Fibroblast of peridontal ligament (primary cell): ENCODE measurements at regions not wholly inside any gene's neighbourhood (a gene's known extent, or its start where the extent isn't known, plus 50 kb on each side); places are given as distances from the start of the nearest gene placed in this dataset.

Source experiments
- DNase-seq: peaks from one replicate; pipeline ENCODE4 v3.0.0-alpha.2; 2010; ENCODE audit errors: extremely low read depth

DNA sequence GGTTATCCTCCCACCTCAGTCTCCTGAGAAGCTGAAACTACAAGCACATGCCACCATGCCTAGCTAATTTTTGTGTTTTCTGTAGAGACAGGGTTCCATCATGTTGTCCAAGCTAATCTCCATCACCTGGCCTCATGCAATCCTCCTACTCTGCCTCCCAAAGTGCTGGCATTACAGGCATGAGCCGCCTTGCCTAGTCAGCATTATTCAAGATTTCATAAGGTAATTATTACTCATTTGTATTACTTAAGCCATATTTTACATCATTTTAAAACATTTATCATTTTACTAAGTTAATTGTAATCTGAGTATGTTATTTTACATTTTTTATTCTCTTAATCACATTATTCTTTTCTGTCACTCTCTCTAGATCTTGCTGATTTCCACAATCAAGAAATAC, 1575.6 kb downstream of the NCAM2 start:
- DNase-seq = no peak

DNA sequence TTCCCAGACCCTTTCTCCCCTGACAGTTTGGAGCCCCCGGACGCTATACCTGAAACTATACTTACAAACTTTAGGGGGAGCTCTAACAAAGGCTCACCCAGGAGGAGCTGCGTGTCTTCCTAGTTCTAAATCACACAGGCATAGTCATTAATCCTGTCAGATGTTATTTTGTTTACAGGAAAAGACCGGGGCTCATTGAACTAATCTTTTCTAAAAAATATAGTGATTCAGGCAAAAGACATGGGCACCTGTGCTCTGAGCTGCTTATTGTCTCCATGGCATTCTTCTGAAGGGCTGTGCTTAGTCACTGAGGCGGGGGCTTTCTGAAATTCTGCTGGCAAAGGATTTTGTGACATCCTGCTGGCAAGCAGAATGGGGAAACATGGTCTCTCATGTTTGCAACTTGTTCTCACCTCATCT, 1577.0 kb downstream of the NCAM2 start:
- DNase-seq = no peak

DNA sequence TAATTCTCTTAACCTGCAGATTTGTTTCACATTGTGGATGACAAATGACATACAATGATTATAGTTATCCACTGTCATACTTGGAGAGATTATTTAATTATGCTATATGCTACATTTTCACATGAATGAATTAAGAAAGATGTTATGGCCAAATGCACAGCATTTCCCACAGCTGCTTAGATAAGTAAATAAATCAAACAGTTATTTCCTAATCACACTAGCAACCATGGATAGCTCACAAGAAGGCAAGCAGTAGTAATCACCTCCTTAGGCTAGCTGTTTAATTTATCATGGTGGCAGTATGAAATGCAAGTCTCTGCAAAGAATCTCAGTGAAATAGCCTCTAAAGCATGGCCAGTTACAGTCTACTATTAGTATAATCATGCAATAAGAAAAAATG, 1581.5 kb downstream of the NCAM2 start:
- DNase-seq = no peak

DNA sequence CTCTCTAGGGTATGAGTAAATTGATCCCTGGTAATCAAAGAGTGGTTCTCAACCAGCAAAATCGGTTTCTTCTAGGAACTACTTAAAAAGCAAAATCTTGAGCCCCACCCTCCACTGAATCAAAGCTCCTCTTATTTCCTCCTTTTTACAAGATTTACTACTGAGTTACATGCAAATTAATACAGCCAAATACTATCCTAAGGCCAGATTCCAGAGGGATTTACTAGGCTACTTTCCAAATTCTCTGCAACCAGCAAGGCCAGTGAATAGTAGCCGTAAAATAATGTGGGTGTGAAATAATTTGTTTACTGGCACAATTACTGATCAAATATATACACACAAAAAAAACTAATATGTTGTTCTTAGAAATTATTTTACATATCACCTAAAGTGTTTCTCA, 1583.8 kb downstream of the NCAM2 start:
- DNase-seq = no peak

DNA sequence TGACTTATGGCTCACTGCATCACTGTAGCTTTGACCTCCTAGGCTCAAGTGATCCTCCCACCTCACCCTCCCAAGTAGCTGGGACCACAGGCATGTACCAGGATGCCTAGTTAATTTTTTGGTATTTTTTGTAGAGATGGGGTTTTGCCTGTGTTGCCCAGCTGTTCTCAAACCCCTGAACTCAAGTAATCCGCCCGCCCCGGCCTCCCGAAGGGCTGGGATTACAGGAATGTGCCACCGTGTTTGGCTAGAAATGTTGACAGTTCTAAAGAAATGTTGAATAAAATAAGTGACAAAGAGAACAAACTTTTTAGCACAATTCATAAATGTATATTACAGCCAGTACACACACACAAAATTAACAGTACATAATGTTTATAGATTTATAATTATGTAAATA, 1586.1 kb downstream of the NCAM2 start:
- no peak for DNase-seq

DNA sequence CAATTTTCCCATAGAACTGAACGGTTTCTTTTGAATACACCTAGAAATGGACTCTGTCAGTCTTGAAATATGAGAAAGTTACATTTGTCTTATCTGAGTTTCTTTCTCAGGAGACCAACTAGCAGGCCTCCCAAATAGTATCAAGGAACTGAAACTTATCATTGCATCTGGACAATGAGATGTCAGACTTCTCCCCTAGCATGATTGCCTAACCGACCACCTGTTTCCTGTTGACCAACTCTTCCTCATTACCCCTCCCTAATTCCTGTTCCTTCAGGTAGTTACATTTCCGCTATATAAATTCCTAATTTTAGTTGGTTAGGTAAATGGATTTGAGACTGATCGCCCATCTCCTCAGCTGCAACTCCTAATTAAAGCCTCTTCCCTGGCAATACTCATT, 1587.3 kb downstream of the NCAM2 start:
- no peak for DNase-seq

DNA sequence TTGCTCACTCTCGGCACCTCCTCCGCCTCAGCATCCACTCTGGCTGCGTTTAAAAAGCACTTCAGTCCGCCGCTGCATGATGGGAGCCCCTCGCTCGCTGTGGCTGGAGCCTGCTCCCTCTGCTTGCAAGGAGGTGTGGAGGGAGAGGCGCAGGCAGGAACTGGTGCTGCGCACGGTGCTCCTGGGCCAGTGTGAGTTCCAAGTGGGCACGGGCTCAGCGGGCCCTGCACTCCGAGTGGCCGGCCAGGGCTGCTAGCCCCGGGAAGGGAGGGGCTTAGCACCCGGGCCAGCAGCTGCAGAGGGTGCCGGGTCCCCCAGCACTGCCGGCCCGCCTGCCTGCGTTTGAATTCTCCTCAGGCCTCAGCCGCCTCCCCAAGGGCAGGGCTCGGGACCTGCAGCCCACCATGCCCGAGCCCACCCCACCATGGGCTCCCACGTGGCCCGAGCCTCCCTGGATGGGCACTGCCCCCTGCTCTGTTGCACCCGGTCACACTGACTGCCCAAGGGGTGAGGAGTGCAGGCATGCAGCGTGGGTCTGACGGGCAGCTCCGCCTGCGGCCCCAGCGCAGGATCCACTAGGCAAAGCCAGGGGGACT, 1599.5 kb downstream of the NCAM2 start:
- DNase-seq = no peak

DNA sequence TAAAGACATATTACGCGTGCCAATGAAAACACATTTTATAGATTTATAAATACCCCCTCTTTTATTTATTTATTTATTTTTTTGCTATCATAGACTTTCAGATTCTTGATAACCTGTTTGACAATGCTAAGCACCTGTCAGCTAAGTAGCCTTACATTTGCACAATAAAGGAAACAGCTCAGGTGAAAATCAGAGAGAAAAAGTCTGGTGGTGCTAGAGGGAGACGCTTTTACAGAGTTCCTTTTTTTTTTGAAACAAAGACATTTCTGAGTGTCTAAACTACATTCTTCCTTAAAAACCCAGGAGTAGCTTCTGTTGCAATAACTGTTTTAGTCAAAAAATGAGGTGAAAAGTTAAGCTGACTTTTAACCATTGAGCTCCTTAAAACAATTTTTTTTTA, 1611.6 kb downstream of the NCAM2 start:
- DNase-seq = no peak

DNA sequence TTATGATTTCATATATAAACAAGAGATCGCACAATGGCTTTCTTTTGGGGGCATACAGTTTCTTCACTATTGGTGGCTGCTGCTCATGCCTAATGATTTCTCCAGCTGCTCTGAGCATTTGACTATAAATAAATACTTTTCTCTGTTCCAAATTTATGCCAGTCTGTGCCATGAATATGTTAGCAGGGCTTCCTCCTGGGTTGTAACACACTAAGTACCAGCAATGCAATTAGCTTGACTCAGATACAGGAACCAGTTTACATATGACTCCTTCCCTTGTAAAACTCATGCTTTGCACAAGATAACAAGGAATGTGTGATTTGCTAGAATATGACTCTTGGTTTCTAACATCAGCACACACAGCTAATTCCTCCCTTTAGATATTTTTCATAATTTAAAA, 1629.7 kb downstream of the NCAM2 start:
- no peak for DNase-seq

DNA sequence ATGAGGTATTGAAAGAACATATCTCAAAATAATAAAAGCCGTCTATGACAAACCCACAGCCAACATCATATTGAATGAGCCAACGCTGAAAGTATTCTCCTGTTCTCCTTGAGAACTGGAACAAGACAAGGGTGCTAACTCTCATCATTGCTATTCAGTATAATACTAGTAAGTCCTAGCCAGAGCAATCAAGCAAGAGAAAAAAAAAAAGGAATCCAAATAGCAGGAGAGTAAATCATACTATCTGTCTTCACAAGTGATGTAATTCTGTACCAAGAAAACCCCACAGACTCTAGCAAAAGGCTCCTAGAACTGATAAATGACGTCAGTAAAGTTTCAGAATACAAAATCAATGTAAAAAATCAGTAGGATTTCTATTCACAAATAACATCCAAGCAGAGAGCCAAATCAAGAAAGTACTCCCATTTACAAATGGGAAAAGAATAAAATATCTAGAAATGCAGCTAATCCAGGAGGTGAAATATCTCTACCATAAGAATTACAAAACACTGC, 1632.8 kb downstream of the NCAM2 start:
- DNase-seq = no peak

DNA sequence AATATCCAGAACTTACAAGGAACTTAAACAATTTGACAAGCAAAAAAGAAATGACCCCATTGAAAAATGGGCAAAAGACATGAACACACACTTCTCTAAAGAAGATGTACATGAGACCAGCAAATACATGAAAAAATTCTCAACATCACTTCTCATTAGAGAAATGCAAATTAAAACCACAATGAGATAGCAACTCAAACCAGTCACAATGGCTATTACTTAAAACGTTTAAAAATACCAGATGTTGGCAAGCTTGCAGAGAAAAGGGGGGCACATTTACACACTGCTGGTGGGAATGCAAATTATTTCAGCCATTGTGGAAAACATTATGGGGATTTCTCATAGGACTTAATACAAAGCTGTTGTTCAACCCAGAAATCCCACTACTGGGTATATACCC, 1634.0 kb downstream of the NCAM2 start:
- no peak for DNase-seq

DNA sequence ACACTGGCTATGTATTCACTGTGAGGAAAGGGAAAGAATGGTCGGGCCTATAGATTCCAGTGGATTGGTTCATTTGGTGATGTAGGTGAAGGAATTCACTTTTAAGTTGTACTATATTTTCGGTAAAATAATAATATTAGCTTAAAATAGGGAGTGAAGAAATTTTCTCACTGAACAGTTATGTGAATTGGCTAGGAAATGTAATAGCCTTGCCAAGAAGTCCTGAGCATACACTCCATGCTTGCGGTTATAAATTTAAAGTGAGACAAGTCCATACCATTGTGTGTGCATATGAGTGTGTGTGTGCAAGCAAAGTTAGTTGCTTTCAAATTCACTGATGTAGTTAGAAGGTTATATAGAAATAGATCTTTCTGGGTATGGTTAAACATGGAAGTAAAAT, 1651.0 kb downstream of the NCAM2 start:
- DNase-seq = no peak

DNA sequence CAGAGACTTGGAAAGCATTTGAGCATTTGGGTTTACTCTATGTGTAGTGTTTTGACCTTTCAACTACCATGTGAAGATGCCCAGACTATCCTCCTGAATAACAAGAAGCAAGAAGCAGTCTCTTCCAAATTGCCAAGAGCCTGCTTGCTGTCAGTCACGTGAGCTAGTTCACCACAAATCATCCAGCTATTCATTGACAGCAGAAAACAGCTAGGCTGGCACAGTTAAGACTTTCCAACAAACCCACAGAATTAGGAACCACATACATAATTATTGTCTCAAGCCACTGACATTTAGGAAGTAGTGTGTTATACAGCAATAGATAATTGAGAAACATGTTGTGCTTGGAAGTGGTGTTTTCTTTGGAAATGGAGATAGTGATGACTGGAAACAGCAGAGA, 1652.0 kb downstream of the NCAM2 start:
- no peak for DNase-seq

DNA sequence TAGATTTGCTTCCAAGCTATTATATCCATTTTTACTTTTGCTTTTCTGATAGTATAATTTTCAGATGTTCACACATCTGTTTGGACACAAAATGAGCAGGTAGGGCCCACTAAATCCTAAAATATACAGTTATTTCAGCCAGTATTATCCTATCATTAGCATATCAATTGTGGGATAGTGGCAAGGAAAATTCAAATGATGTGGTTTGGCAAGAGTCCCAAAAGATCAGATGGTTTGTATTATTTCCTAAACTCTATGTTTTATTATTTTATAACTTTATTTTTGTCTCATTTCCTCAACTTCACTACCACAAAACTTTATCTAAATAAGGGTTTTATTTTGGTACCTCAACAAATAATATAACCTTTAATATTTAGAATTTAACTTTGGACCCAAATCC, 1659.6 kb downstream of the NCAM2 start:
- no peak for DNase-seq

DNA sequence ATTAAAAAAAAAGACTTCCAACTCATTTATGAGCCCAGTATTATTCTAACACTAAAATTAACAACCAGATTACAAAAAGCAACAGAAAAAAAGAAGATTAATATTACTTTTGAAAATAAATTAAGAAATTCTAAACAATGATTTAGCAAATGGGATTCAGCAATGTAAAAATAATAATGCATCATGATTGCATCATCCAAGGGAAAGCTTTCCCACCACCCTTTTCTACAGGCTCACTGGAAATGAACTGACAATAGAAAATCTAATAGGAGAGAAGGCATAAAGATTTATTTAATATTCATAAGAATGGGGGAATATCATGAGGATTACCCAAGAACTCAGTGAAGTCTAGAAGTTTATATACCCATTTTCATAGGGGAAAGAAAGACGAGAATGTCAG, 1671.9 kb downstream of the NCAM2 start:
- DNase-seq = no peak

DNA sequence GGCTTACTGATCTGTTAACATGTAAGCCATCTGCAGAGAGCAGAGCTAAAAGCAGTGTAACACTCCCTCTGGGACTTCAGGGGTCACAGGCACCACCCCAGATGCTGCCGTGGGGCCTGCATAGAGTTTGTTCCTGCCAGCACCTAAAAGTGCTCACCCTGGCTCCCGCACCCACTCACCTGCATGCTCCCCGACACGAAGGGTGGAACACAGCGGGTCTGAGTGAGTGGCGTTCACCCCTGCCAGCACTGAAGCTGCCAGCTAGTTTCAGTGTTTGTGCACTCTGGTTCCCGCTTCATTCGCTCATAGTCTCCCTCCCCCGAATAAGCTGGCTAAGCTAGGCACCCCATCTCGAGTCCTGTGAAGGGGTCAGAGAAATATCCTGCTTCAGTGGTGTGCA, 1681.0 kb downstream of the NCAM2 start:
- no peak for DNase-seq

DNA sequence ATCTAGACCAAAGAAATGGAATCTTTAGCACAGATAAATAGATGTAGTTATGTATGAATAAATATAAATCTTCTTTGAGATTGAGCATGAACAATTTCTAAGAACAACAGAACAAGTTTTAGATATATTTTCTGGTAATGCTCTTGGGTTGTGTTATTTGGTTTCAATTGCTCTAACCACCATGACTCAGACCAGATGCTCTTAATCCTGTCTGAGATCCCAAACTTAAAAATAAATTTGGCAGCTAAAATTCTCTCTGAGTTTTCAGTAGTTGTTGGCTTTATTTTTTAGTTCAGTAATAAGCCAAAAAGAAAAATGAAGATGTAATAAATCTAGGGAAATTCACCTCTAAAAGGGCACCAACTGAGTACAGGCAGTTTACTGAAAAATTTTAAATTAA, 1693.4 kb downstream of the NCAM2 start:
- no peak for DNase-seq

DNA sequence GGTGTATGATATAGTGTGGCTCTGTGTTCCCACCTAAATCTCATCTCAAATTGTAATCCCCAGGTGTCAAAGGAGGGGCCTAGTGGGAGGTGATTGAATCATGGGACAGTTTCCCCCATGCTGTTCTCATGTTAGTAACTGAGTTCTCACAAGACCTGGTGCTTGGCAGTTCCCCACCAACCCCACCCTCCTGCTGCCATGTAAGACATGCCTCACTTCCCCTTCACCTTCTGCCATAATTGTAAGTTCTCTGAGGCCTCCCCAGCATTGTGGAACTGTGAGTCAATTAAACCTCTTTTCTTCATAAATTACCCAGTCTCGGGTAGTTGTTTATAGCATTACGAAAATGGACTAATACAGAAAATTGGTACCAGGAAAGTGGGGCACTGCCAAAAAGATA, 1705.3 kb downstream of the NCAM2 start:
- DNase-seq = no peak

DNA sequence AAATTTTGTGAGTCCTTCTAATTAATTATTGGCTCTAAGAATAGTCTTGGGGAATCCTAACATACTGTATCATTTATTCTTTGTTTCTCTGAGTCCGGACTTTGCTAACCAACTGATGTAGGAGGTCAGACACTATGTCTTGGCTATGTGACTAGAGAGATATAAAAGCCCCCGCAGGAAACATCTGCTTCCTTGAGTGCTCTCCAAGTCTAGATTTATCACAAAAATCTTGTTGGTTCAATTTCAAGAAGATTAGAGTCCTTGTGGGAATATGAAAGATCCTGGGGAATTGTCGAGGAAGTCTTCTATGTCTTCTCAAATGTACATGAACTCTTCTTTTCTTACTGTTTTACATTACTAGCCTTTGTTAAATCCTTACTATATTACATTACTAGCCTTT, 1712.5 kb downstream of the NCAM2 start:
- no peak for DNase-seq

DNA sequence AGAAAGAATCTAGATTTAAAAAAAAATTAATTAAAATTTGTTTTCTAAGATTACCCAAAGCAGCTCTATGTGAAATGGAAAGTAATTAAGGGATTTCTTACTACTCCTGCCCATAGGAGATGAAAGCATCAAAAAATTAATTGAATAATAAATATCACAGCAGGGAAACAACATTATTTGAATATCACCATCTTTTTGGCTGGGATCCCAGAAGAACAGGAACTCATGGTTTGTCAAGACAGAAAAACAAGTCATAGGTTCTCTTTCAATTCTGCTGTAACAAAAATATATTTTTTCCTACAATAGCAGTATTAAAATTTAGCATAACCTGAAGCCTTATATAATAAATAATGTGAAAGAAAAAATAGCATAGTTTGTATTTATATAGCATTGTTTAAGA, 1713.4 kb downstream of the NCAM2 start:
- no peak for DNase-seq

DNA sequence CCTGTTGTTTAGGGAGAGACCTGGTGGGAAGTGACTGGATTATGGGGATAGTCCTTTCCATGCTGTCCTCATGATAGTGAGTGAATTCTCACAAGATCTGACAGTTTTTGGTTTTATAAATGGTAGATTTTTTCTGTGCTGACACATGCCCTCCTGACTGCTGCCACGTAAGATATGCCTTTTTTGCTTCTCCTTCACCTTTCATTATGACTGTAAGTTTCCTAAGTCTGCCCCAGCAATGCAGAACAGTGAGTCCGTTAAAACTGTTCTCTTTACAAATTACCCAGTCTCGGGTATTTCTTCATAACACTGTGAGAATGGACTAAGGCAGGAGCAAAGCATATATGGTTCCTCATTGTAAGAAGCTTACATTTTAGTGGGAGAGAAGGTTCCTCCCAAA, 1727.2 kb downstream of the NCAM2 start:
- no peak for DNase-seq

DNA sequence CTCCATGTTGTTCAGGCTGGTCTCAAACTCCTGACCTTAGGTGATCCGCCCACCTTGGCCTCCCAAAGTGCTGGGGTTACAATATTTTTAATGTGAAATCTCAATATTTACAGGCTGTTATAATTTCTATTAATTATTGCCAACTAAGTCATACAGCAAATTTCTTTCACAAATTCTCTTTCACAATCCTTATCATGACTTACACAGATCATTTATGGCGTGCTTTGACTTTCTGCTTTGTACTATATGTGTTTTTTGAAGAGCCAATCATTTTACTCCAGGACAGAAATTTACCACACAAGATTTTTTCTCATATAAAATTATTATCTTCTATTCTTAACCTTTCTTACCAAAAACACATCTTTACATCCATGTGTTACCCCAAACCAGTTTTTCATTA, 1729.9 kb downstream of the NCAM2 start:
- DNase-seq = no peak

DNA sequence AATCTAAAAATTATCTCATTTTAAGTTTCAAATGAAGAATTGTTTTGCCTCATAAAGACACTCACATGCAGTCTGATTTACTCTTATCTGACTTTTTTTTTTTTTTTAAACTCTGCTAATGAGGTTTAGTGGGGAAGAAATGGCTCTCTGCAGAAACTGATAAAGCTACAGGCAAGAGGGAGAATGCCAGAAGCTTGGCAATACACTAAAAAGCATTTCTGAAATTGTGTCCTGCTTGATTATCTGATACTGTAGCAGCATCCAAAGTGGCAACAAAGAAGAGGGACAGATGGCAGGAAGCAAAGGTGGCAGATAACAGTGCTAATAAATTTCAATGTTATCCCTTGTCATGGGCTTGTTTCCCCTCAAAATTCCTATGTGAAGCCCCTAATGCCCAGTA, 1744.9 kb downstream of the NCAM2 start:
- DNase-seq = no peak

DNA sequence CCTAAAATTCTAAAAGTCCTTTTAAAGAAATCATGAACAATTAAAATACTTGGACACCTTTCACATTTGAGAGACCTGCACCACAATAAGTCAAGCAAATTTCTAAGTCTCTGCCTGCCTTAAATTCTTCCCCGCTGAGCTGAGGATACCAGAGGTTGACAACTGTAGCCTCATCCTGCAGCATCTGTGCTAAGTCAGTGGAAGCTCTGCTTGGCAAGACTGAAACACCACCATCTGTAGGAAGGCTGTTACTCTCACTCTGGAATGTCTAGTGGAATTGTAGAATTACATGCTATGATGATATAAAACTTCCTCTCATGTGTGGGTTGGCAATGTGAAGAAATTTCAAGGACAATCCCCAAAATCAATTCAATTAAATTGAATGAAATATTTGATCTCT, 1756.5 kb downstream of the NCAM2 start:
- DNase-seq = no peak

DNA sequence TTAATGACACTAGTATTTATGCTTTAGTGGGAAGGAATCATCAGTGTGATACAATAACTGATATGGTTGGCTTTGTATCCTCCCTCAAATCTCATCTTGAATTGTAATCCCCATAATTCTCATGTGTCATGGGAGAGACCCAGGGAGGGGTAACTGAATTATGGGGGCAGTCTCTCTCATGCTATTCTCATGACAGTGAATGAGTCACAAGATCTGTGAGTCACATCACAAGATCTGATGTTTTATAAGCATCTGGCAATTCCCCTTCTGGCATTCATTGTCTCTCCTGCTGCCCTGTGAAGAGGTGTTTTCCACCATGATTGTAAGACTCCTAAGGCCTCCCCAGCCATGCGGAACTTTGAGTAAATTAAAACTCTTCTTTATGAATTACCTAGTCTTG, 1760.3 kb downstream of the NCAM2 start:
- no peak for DNase-seq
